Activated naive CD4-positive, alpha-beta T cell treated with anti-CD3 and anti-CD28 coated beads, Interleukin-2, amount 50 U/mL, for 16 hours (primary cell): ENCODE measurements at regions not wholly inside any gene's neighbourhood (a gene's known extent, or its start where the extent isn't known, plus 50 kb on each side); places are given as distances from the start of the nearest gene placed in this dataset.
"Not testable (repeated sequence)": the region's sequence is repeated elsewhere in the genome, so short reads cannot be mapped to it uniquely, and the experiment has no call there.

ENCODE experiments used
- DNase-seq: peaks from one replicate; pipeline ENCODE4 v3.0.0-alpha.2; 2020

DNA sequence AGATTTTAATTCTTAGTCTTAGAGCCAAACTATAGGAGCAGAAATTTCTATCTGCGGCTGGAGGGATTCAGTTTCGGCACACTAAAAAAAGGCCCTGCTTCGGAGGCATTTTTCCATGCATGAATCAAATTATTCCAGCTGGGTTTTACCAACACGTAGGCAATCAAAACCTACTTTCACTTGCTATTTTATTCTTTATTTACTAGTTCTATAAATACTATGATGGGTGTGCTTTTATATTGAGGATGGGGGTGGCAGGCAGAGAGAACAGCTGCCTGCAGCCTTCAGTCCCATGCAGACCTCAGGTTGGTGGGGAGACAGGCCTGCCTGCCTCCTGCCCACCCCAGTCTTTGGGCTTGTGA lies 609.8 kb downstream of the BCOR start:
- DNase-seq, result no peak

- DNase-seq, result peak; percentile 54
Measured at GRCh38 chrX:39491548-39492297, 606.0 kb downstream of the BCOR start.

GRCh38 chrX:39492497-39493162 lies 605.1 kb downstream of the BCOR start:
- no peak for DNase-seq

GRCh38 chrX:39493168-39493567 lies 604.6 kb downstream of the BCOR start:
- no peak for DNase-seq

DNA sequence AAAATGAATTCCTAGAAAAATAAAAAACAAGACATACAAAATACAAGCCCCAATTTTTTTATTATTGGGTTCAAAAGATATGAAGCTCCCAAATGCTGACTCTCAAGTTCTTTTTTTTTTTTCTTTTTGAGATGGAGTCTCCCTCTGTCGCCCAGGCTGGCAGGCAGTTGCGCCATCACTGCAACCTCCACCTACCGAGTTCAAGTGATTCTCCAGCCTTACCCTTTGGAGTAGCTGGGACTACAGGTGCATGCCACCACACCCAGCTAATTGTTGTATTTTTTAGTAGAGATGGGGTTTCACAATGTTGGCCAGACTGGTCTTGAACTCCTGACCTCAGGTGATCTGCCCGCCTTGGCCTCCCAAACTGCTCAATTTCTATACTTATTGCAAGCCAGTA lies 600.6 kb downstream of the BCOR start:
- DNase-seq, result not testable (repeated sequence)

GRCh38 chrX:39497702-39498265 lies 600.0 kb downstream of the BCOR start:
- DNase-seq, result no peak

DNA sequence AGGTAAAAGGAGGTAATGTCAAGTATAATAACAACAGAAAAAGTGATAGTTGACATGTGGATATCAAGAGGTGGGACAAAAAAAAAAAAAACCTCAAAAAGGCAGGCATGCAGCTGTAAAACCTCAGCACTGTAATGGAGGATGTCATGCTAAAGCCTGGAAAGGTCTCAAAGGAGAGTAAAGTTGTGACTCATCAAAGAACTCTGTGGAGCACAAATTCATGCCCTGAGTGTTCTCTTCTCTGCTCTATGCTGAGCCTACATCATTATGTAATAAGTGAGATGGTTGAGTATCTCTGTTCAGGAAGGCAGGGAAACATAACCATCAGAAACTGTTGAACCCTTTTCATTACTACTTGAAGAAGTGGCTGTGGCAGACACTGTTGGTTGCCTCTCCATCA lies 597.8 kb downstream of the BCOR start:
- no peak for DNase-seq

DNA sequence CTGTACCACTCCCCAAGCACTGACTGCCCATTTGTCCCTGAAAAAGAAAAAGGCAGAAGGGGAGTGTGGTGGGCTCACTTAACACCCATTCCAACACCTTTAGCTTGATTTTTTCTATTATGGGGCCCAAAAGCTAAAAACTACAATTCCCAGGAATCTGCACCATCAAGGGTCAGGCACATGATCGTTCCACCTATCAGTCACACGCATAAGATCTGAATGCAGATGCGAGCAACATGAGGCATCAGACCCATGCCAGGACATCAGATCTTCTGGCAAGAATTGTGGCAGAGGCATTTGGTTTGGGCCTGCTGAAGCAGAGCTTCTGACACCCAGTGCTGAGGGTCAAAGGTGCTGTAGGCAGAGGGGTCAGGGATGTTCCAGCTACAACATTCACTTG lies 595.9 kb downstream of the BCOR start:
- DNase-seq, result no peak

- no peak for DNase-seq
Measured at GRCh38 chrX:39502486-39502885, 595.3 kb downstream of the BCOR start.

DNA sequence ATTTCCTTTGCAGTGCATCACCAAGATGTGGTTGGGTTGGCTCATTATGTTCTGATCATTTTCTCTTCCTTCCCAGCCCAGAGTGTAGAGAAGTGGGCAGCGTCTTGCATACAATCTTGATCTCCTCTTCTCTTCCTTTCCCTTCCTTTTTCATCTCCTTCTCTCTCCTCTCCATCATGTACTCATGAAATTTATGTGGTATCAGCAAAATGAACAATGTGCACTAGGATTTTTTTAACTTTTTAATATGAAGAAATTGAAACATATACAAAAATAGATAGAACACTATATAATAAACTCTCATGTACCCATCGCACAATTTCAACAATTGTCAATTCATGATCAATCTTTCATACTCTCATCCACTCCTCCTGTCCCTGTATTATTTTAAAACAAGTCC lies 593.5 kb downstream of the BCOR start:
- no peak for DNase-seq

DNA sequence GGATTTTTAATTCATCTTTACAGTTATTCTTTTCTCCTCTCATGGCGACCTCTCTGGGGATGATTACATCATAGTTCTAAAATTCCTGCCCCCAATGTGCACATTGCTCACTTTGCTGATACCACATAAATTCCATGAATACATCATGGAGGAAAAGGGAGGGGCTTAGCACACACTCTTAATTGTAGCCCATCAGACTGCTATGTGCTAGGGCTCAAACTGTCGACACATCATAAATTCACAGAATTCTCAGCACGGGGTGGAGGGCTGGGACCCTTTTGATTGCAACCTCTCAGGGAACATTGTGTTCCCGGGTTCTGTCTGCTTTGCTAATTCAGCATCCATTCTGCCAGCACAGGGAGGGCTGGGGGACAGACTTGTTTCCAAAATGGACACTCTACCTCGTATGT lies 592.9 kb downstream of the BCOR start:
- DNase-seq, result no peak

DNA sequence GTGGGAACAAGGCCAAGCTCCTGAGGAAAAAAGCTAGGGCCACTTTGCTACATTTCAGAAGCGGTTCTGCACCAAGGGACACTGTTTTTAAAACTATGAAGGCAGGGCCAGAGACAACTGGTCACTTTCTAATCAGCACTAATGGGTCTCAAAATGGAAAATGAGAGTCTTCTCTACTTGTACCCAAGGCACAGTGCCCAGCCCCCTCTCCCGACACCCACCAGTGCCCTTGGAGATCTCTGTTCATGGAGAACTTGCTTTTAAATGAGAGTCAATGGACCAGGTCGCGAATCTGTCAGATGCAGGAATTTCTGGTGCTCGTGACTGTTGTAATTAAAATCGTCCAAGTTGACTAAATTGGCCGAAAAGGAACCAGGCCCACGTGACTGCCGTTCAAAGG lies 591.6 kb downstream of the BCOR start:
- no peak for DNase-seq

DNA sequence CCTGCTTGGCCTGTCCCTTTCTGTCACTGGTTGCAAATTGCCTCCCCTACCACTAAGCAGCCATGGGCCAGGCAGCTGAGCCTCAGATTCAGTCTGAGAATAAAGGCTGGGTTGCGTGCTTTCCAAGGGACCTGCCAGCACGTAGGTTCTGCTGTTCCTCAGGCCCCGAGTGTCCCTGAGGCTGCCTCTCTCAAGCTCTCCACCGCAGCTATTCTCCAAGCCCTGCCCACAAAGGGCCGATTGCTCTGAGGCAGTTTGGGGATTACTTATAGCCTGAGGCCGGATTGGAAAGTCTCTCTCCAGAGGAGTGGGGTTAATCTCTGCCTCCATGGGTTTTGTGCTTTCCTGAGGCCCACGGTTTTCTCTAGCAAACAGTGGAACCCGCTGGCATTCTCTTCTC lies 590.7 kb downstream of the BCOR start:
- no peak for DNase-seq

DNA sequence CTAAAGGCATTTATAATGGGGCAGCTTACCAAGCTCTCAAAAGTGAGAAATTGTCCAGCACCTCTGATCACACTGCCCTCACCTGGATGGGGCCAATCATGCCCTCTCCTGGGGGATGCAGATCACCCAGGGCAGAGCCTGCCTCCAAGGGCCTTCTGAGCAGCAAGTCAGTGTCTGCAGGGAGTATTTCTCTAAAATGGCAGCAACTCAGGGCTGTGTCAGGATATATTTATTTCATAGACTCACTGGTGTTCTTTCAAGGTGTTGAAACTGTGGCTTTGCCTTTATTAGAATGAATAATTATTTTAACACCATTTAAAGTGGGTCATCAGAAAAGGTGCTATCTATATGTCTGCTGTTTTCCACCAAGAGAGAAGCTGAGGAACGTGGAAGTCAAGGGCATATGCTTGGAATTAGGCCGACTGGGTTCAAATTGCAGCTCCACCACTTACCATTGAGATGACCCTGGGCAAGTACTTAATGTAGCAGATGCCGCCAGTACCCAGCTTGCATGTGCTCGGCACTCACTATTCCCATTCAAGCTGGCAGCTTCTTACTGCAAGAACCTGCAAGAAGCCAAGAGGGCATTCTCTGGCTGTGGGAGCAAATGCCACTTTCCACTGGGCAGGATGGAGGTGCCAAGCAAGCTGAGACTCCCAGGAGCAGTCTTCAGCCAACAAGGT lies 590.0 kb downstream of the BCOR start:
- no peak for DNase-seq

- DNase-seq, result peak; percentile 15
Measured at GRCh38 chrX:39508300-39508692, 589.5 kb downstream of the BCOR start.

- no peak for DNase-seq
Measured at GRCh38 chrX:39509157-39509556, 588.6 kb downstream of the BCOR start.

DNA sequence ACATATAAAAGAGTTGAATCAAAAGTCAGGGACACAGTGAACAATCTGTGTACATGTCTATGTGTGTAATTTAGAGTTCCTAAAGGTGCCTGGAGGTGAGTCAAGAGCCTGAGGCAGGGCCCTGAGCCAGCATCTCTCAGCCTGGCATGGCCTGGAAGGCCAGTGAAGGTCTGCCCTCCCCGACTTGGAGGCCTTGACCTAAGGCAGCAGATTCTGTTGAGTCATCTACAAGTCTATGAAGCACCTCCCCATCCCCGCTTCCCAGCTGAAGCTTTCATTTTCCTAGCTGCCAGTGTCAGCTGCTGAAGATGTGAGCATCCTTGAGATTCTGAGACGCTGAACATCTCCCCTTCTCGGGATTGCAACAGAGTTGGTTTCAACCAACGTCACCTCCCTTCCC lies 583.9 kb downstream of the BCOR start:
- DNase-seq, result no peak

DNA sequence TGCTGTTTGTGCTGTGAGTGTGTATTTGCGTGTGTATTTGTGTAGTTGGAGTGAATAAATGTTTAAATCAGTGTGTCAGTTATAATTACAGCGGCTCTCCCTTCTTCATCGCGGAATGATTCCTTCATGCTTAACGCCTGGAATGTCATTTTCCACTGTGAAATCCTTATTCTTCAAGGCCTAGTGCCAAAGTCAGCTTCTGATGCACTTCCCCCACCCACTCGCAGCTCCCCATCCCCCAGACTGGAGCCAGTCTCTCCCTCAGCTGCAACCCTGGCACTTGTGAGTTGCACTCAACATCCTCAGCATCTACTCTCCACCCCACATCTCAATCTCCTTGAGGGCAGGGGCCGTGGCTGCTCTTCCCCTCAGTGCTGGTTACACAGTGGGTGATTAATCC lies 583.0 kb downstream of the BCOR start:
- DNase-seq, result no peak

DNA sequence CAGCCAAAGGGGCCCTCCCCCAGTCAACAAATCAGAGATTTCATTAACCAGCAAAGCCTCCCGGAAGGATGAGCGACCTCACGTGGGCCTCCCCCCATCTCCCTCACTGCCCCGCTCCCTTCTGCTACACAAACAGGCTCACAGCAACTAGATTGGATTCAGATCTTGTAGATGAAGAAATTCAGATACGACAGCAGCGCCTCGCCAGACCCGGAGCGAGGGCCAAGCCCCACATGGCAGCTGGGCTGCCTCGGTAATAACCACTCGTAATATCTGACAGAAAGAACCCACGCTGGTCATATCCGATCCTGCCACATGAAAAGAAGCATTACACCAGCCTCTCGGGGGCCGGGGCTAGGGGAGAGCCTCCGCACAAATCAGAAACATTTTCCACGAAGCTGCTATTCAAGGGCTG lies 581.3 kb downstream of the BCOR start:
- no peak for DNase-seq

- no peak for DNase-seq
Measured at GRCh38 chrX:39518476-39519029, 579.2 kb downstream of the BCOR start.

DNA sequence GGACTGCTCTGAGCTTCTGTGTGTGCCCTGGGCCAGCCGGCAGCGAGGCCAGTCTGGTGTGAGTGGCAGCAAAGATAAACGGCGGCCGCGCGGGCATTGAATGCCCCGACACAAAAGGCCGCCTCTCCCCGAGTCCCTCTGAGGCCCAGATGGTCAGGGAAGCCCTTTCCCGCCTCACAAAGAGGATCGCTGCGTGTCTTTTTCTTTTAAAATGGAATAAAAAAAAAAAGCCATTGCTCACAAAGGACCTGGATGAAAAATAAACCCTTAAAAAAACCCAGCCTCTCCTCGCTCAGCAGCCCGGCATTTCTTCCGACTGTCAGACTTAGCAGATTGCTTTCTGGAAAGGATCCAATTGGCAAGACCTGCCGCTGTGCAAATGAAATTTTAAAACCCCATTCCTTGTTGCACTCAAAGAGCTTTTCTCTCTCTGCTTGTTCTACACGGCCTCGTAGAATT lies 578.7 kb downstream of the BCOR start:
- no peak for DNase-seq

DNA sequence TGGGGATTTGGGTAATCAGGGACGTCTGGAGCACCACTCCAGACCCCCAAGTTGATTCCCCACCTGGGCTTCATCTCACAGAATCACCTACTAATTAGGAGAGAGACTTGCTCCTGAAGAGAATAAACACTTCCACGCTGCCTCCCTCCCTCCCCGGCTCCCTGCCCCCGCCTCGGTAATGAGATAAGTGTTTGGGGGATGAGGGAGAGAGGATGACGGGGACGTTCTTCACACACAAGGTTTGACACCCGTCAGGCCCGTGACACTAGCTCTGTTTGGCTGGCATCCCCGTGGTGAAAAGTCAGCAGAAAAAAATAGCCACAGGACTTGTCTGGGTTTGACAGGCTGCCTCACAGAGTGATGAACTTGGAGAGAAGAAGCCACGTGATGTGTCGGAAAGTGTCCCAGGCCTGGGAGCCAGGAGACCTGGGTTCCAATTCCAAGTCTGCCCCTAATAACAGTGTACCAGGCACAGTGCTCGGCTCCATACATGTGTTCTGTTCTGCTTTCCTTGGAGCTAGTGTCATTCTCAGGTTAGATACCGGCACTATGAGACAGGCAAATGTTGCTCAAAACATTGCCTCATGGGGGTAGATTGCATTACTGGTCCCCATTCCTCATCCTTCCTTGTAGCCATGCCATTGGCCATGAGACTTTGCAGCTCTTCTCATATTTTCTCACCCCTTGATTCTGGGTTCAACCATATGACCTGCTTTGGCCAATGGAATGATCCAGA lies 578.0 kb downstream of the BCOR start:
- DNase-seq, result no peak

DNA sequence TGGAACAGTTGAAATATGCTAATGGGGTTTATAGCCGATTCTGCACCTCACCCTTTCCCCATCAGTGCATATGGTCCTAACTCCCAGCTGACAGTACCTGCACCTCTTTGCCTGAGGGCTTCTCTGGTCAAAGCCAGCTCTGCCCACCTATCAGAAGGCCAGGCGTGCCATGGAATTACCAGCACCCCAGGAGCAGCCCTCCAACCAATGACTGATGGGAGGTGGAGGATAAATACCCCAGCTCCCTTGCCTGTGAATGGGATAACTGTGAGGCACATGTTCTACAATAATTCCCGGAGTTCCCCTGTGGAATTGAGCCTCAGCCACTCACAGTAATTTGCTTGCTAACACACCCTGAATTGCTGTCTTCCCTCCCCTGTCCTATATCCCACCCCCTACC lies 572.0 kb downstream of the BCOR start:
- no peak for DNase-seq
